Cardiac fibroblast (primary cell): ENCODE measurements at regions not wholly inside any gene's neighbourhood (a gene's known extent, or its start where the extent isn't known, plus 50 kb on each side); places are given as distances from the start of the nearest gene placed in this dataset.

Experiments
- DNase-seq, 2 donors: peaks; one replicate each; pipeline versions ENCODE4 v3.0.0 to v3.0.0-alpha.2; 2010; ENCODE audit warnings: low read depth in 2 of 2
- H3K4me3 ChIP-seq, 2 donors: replicated peaks in 1 of 2; 1 replicate in 1 of 2; 2 replicates in 1 of 2; pipeline ENCODE4 v1.5.1; 2011; ENCODE audit warnings: low read depth in 2 of 2, low read length in 2 of 2, mild to moderate bottlenecking in 2 of 2, moderate library complexity in 1 of 2
- TF ChIP-seq, protein P1 (sequence below): IDR thresholded peaks from one replicate; pipeline ENCODE4 v1.5.1; 2011; ENCODE audit warnings: low read depth, mild to moderate bottlenecking, low read length, inconsistent platforms

DNA sequence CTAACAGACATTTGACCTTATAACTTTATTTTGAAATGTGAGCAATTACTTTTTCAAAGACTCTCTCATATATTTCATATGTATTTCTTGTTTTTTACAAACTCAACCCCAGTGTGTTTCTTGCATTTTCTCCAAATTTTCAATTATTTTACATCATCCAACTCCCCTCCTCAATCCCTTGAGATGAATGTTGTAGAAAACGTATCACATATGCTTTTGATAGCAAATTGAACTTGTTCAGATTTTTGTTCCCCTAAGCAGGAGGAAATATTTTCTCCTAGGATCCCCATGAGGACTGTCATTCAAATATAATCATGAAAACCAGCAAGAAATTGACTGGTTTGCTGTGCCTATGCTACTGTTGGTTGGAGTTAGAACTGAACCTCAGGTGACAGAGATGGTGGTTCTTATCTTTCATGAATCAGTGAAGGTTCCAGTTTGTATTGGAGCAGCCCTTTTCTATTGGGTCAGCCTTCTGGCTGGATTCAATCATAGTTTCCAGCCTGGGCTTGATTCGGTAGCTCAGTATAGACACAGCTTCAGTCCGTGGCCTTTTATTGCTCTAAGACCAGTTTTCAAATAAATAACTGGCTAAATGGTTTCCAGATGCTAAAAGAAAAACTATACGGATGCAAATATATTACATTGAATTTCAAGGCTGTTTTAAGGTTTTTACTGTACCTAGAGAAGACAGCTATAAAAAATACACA lies 591.0 kb downstream of the EPHA4 start:
- TF ChIP-seq, protein P1, sequence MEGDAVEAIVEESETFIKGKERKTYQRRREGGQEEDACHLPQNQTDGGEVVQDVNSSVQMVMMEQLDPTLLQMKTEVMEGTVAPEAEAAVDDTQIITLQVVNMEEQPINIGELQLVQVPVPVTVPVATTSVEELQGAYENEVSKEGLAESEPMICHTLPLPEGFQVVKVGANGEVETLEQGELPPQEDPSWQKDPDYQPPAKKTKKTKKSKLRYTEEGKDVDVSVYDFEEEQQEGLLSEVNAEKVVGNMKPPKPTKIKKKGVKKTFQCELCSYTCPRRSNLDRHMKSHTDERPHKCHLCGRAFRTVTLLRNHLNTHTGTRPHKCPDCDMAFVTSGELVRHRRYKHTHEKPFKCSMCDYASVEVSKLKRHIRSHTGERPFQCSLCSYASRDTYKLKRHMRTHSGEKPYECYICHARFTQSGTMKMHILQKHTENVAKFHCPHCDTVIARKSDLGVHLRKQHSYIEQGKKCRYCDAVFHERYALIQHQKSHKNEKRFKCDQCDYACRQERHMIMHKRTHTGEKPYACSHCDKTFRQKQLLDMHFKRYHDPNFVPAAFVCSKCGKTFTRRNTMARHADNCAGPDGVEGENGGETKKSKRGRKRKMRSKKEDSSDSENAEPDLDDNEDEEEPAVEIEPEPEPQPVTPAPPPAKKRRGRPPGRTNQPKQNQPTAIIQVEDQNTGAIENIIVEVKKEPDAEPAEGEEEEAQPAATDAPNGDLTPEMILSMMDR: no peak
- H3K4me3 ChIP-seq: no peak overlapping the region
- no peak for DNase-seq

DNA sequence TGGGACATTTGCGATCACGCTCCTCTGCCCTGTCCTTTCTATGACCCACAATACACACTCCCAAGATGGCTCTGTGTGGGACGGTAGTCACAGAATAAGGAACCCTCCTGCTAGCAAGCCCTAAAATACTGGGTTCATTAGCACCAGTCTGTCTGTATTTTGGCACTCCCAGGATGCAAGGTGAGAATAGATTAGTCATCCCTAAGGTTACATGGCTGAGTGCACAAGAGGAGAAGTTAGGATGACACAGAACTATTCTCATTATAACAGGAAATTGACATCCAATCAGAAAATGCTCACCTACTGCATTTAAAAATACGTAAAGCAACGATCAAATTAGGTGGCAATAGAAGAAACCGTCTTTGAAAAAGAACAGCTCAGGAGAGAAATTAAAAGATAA lies 590.2 kb downstream of the EPHA4 start:
- no peak overlapping the region for H3K4me3 ChIP-seq
- no peak for DNase-seq
- TF ChIP-seq, protein P1: no peak

DNA sequence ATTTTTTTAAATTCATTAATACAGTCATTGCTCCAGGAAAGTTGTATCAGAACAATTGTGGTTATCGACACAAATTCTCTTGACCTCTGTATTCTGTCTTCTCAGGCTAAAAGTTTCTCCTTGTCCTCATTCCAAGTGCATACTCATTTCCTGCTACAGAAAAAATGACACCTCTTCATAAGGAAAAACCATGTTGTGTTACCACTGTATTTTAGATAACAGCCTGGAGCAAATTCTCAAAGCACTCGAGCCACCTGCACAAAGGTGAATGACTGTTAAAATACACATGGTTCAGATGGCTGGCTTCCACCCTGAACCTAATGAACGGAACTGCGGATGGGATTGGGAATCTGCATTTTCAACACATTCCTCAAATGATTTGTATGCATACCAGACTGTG lies 586.5 kb downstream of the EPHA4 start:
- TF ChIP-seq, protein P1: no peak
- DNase-seq: no peak
- H3K4me3 ChIP-seq: no peak overlapping the region

DNA sequence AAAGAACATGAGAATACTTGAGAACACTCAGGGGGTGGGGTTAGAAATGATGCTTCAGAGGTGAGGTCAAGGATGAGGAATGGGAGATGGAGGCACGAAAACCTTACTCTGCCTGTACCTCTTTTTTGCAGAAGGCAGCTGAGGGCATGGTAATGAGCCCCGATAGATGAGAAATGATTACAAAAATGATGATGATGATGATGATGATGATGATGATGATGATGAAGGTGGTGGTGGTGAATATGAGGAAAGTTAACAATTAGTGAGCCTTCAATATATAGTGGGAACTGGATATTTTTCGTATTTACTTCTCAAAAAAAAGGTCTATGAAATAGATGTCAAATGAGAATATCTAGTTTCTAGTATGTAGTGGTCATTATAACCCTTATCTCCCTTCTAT lies 584.3 kb downstream of the EPHA4 start:
- TF ChIP-seq, protein P1: no peak
- DNase-seq: no peak
- H3K4me3 ChIP-seq: no peak overlapping the region

DNA sequence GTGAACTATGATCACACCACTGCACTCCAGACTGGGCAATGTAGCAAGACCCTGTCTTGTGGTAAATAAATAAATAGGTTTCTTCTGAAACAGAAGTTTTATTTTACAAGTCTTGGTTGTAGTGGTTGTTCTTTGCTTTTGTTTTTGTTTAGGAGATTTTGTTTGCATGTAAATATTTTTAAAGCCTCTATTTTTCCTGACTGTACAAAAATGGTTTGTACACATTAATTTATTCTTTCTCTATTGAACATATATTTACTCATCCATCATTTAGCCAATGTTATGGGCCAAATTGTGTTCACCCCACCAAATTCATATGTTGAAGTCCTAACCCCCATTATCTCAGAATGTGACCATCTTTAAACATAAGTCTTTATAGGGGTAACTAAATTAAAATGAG lies 580.1 kb downstream of the EPHA4 start:
- no peak for DNase-seq
- TF ChIP-seq, protein P1: no peak
- no peak overlapping the region for H3K4me3 ChIP-seq

DNA sequence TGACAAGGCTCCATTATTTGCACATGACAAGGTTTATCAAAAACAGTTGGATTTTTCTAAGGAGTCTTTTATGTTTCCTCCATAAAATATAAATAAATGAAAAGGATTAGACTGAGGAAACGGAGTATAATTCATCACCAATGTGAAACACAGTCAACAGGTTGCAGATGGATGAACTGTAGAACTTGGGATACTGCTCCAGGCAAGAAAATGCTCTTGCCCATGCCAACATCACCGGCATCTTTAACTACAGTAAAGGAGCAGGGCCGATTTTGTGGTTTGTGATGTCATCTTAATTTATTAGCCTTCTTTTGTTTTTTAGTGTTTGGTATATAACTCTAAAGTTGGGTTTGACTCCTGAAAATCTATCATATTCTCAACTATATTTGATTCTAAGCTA lies 577.3 kb downstream of the EPHA4 start:
- TF ChIP-seq, protein P1: no peak

DNA sequence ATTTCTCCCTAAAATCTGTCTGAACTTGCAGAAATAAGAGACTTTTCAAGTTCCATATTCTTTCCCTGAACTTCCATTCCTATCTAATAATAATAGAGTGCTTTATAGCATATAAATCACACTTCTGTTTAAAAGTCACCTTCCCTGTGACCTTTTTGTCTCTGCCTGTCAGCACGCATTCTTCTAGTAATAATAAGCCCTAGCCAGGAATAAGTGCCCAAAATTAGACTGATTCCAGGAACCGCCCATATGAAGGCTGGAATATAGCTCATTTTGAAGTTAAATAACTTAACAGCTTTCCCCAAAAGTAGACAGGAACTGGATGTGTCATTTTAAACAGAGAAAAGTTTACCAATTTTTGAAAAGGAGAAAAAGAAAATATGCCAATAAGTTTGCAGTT lies 576.5 kb downstream of the EPHA4 start:
- no peak overlapping the region for H3K4me3 ChIP-seq
- DNase-seq: no peak
- TF ChIP-seq, protein P1: no peak

More for the DNA sequence above, 577.3 kb downstream of the EPHA4 start:
- H3K4me3 ChIP-seq: no peak overlapping the region
- no peak for DNase-seq
